Lower leg skin (tissue), 4 donors: ENCODE measurements at regions not wholly inside any gene's neighbourhood (a gene's known extent, or its start where the extent isn't known, plus 50 kb on each side); places are given as distances from the start of the nearest gene placed in this dataset.

Experiments
- DNase-seq, 2 donors: peaks; one replicate each; pipeline ENCODE4 v3.0.0-alpha.2; 2019; ENCODE audit warnings: low spot score in 2 of 2
- H3K4me3 ChIP-seq: fragments of 200-600 bp; sonication (generic); 2 replicates; pipeline ENCODE4 v1.5.1; 2017; ENCODE audit warnings: mild to moderate bottlenecking, low read depth; ENCODE audit not compliant: poor library complexity, severe bottlenecking
- CTCF ChIP-seq, 3 donors: fragments of 450-650 bp; IDR thresholded peaks; one replicate each; pipeline ENCODE4 v1.5.1; 2016; ENCODE audit warnings: antibody characterized with exemption in 3 of 3, mild to moderate bottlenecking in 3 of 3, moderate library complexity in 2 of 3
- POLR2A ChIP-seq, 2 donors: fragments of 450-650 bp; IDR thresholded peaks; one replicate each; pipeline ENCODE4 v1.6.1; 2016 to 2017; ENCODE audit warnings: antibody characterized with exemption in 2 of 2, mild to moderate bottlenecking in 1 of 2, moderate library complexity in 1 of 2
- WGBS, 2 donors: methylation state at CpG; one replicate each; pipeline ENCODE4 v1.1.5; 2018; 5-methylcytosine and 5-hydroxymethylcytosine counted together
- intact Hi-C: fragments of 100-400 bp; cut with DNase I; formaldehyde crosslinking; loops from one replicate; pipeline ENCODE4 v1.15.0; 2023; ENCODE audit warnings: low total_unique reads

GRCh38 chr10:8128511-8128910 lies 74.0 kb downstream of the GATA3 start:
- 60 to 77% methylated on average over 3 of the region's 3 CpGs for WGBS, 2 donors
- no peak for DNase-seq
- intact Hi-C loops = no loop called here
- H3K4me3 ChIP-seq = no peak overlapping the region
- TF ChIP-seq POLR2A (IDR thresholded peaks at IDR 0.05) = no peak
- no peak for TF ChIP-seq CTCF (IDR thresholded peaks at IDR 0.05)

- intact Hi-C loops = no loop called here
- no peak for DNase-seq
- 45 to 50% methylated on average over 2 of the region's 2 CpGs for WGBS, 2 donors
- H3K4me3 ChIP-seq = no peak overlapping the region
- TF ChIP-seq POLR2A (IDR thresholded peaks at IDR 0.05) (no peak), CTCF (IDR thresholded peaks at IDR 0.05) (no peak)
Measured at GRCh38 chr10:8129438-8129837, 75.0 kb downstream of the GATA3 start.

GRCh38 chr10:8130973-8131911 lies 76.8 kb downstream of the GATA3 start:
- DNase-seq = no peak
- TF ChIP-seq CTCF (IDR thresholded peaks at IDR 0.05) (no peak), POLR2A (IDR thresholded peaks at IDR 0.05) (no peak)
- WGBS, 2 donors = 57 to 58% methylated on average over 8 of the region's 8 CpGs
- intact Hi-C loops = no loop called here
- H3K4me3 ChIP-seq = no peak overlapping the region

GRCh38 chr10:8133146-8133545 lies 78.7 kb downstream of the GATA3 start:
- 63 to 70% methylated on average over 8 of the region's 8 CpGs for WGBS, 2 donors
- TF ChIP-seq POLR2A (IDR thresholded peaks at IDR 0.05) (no peak), CTCF (IDR thresholded peaks at IDR 0.05) (no peak)
- H3K4me3 ChIP-seq = no peak overlapping the region
- no peak for DNase-seq
- intact Hi-C loops = no loop called here

- no peak for TF ChIP-seq CTCF (IDR thresholded peaks at IDR 0.05)
- H3K4me3 ChIP-seq = no peak overlapping the region
- WGBS, 2 donors = 62 to 66% methylated on average over 2 of the region's 2 CpGs
- no peak for DNase-seq
- intact Hi-C loops = no loop called here
Measured at GRCh38 chr10:8136736-8137135, 82.2 kb downstream of the GATA3 start.
